HUES64 (cell line): ENCODE measurements at regions not wholly inside any gene's neighbourhood (a gene's known extent, or its start where the extent isn't known, plus 50 kb on each side); places are given as distances from the start of the nearest gene placed in this dataset.

Source experiments
- H3K27ac ChIP-seq: 2 replicates; pipeline ENCODE4 v1.7.0; 2013; ENCODE audit warnings: low read depth, low read length, inconsistent platforms
- H3K27me3 ChIP-seq: 2 replicates; pipeline ENCODE4 v1.6.1; 2013; ENCODE audit warnings: mild to moderate bottlenecking, low read length; ENCODE audit not compliant: insufficient read depth
- H3K36me3 ChIP-seq: 2 replicates; pipeline ENCODE4 v1.6.1; 2013; ENCODE audit warnings: mild to moderate bottlenecking, low read length; ENCODE audit not compliant: insufficient read depth
- H3K4me1 ChIP-seq: 2 replicates; pipeline ENCODE4 v1.6.1; 2013; ENCODE audit warnings: mild to moderate bottlenecking, low read length, moderate library complexity; ENCODE audit not compliant: insufficient read depth
- H3K4me3 ChIP-seq: 2 replicates; pipeline ENCODE4 v1.5.1; 2013; ENCODE audit warnings: mild to moderate bottlenecking, low read length, moderate library complexity
- H3K9ac ChIP-seq: 2 replicates; pipeline ENCODE4 v1.6.1; 2013; ENCODE audit warnings: mild to moderate bottlenecking, low read depth, low read length
- H3K9me3 ChIP-seq: 2 replicates; pipeline ENCODE4 v1.6.1; 2013; ENCODE audit warnings: low read depth, low read length; ENCODE audit not compliant: insufficient read depth
- WGBS: fragments of 150-250, 120-280 bp; methylation state at CpG from one replicate; pipeline ENCODE4 v1.1.7; 2013; ENCODE audit warnings: missing lambda C conversion rate; 5-methylcytosine and 5-hydroxymethylcytosine counted together

GRCh38 chr12:115013236-115013981 lies 329.4 kb upstream of the TBX3 start:
- Histone ChIP-seq H3K27ac (no peak overlapping the region), H3K27me3 (no peaks in the 10 kb centered on the region), H3K9ac (no peak overlapping the region), H3K4me1 (peaks cover 3% of the 10 kb centered on the region; the same call in 1 of the 2 replicates), H3K4me3 (no peak overlapping the region), H3K9me3 (no peaks in the 10 kb centered on the region), H3K36me3 (no peaks in the 10 kb centered on the region)
- WGBS = 83% methylated on average over 15 of the region's 15 CpGs

GRCh38 chr12:115012861-115013235 lies 328.9 kb upstream of the TBX3 start:
- H3K4me1 ChIP-seq = peaks cover 3% of the 10 kb centered on the region; the same call in 1 of the 2 replicates

GRCh38 chr12:115011703-115012102 lies 327.7 kb upstream of the TBX3 start:
- WGBS = 94% methylated on average over 3 of the region's 3 CpGs
- Histone ChIP-seq H3K9ac (no peak overlapping the region), H3K27ac (no peak overlapping the region)

More at GRCh38 chr12:115012861-115013235, 328.9 kb upstream of the TBX3 start:
- 84% methylated on average over 11 of the region's 11 CpGs for WGBS
- Histone ChIP-seq H3K27me3 (no peaks in the 10 kb centered on the region), H3K4me3 (no peak overlapping the region), H3K36me3 (no peaks in the 10 kb centered on the region), H3K9me3 (no peaks in the 10 kb centered on the region), H3K9ac (no peak overlapping the region), H3K27ac (no peak overlapping the region)

GRCh38 chr12:115010324-115010995 lies 326.5 kb upstream of the TBX3 start:
- no peak overlapping the region for H3K9ac ChIP-seq
- no peaks in the 10 kb centered on the region for H3K27me3 ChIP-seq
- H3K27ac ChIP-seq = no peak overlapping the region
- H3K9me3 ChIP-seq = no peaks in the 10 kb centered on the region
- no peak overlapping the region for H3K4me3 ChIP-seq
- no peaks in the 10 kb centered on the region; the same call in 1 of the 2 replicates for H3K4me1 ChIP-seq
- WGBS = 98% methylated on average over 5 of the region's 5 CpGs
- no peaks in the 10 kb centered on the region for H3K36me3 ChIP-seq

More at GRCh38 chr12:115011703-115012102, 327.7 kb upstream of the TBX3 start:
- Histone ChIP-seq H3K4me1 (no peaks in the 10 kb centered on the region; the same call in 1 of the 2 replicates), H3K9me3 (no peaks in the 10 kb centered on the region), H3K4me3 (no peak overlapping the region), H3K27me3 (no peaks in the 10 kb centered on the region), H3K36me3 (no peaks in the 10 kb centered on the region)

GRCh38 chr12:115008929-115009328 lies 325.0 kb upstream of the TBX3 start:
- no peak overlapping the region for H3K4me3 ChIP-seq
- 90% methylated on average over 3 of the region's 3 CpGs for WGBS
- no peaks in the 10 kb centered on the region for H3K36me3 ChIP-seq
- no peaks in the 10 kb centered on the region for H3K27me3 ChIP-seq
- no peaks in the 10 kb centered on the region for H3K9me3 ChIP-seq
- H3K4me1 ChIP-seq = no peaks in the 10 kb centered on the region; the same call in 1 of the 2 replicates
- H3K27ac ChIP-seq = no peak overlapping the region
- H3K9ac ChIP-seq = no peak overlapping the region

GRCh38 chr12:115004470-115005146 lies 320.6 kb upstream of the TBX3 start:
- no peak overlapping the region for H3K27ac ChIP-seq
- no peak overlapping the region for H3K9ac ChIP-seq
- no peaks in the 10 kb centered on the region for H3K4me1 ChIP-seq
- no peaks in the 10 kb centered on the region for H3K9me3 ChIP-seq
- H3K36me3 ChIP-seq = no peaks in the 10 kb centered on the region
- 89% methylated on average over 6 of the region's 6 CpGs for WGBS
- H3K4me3 ChIP-seq = no peak overlapping the region
- H3K27me3 ChIP-seq = no peaks in the 10 kb centered on the region

- no peaks in the 10 kb centered on the region for H3K9me3 ChIP-seq
- WGBS = 95% methylated on average over 11 of the region's 11 CpGs
Observed at GRCh38 chr12:115002434-115002833, 318.5 kb upstream of the TBX3 start.

GRCh38 chr12:115001571-115002180 lies 317.7 kb upstream of the TBX3 start:
- H3K36me3 ChIP-seq = no peaks in the 10 kb centered on the region
- no peak overlapping the region for H3K4me3 ChIP-seq

More at GRCh38 chr12:115002434-115002833, 318.5 kb upstream of the TBX3 start:
- H3K9ac ChIP-seq = no peak overlapping the region
- H3K27ac ChIP-seq = no peak overlapping the region
- no peaks in the 10 kb centered on the region for H3K27me3 ChIP-seq
- no peaks in the 10 kb centered on the region for H3K36me3 ChIP-seq
- no peak overlapping the region for H3K4me3 ChIP-seq
- no peaks in the 10 kb centered on the region for H3K4me1 ChIP-seq

GRCh38 chr12:115000038-115000437 lies 316.1 kb upstream of the TBX3 start:
- H3K9ac ChIP-seq = no peak overlapping the region
- H3K9me3 ChIP-seq = peaks cover 8% of the 10 kb centered on the region
- no peaks in the 10 kb centered on the region for H3K27me3 ChIP-seq
- H3K4me3 ChIP-seq = no peak overlapping the region
- 79% methylated on average over 4 of the region's 4 CpGs for WGBS
- no peak overlapping the region for H3K27ac ChIP-seq
- H3K36me3 ChIP-seq = no peaks in the 10 kb centered on the region
- H3K4me1 ChIP-seq = peaks cover 2% of the 10 kb centered on the region; the same call in 1 of the 2 replicates

More at GRCh38 chr12:115001571-115002180, 317.7 kb upstream of the TBX3 start:
- Histone ChIP-seq H3K27me3 (no peaks in the 10 kb centered on the region), H3K27ac (no peak overlapping the region), H3K4me1 (no peaks in the 10 kb centered on the region), H3K9me3 (no peaks in the 10 kb centered on the region), H3K9ac (no peak overlapping the region)
- WGBS = 97% methylated on average over 9 of the region's 9 CpGs

- Histone ChIP-seq H3K36me3 (no peaks in the 10 kb centered on the region), H3K4me3 (no peak overlapping the region), H3K27ac (no peak overlapping the region), H3K4me1 (peaks cover 7% of the 10 kb centered on the region; the same call in 1 of the 2 replicates), H3K9me3 (peaks cover 8% of the 10 kb centered on the region), H3K9ac (no peak overlapping the region), H3K27me3 (no peaks in the 10 kb centered on the region)
- 86% methylated on average over 3 of the region's 3 CpGs for WGBS
Observed at GRCh38 chr12:114998750-114999128, 314.8 kb upstream of the TBX3 start.
